ENCODE measurements at regions not wholly inside any gene's neighbourhood (a gene's known extent, or its start where the extent isn't known, plus 50 kb on each side); places are given as distances from the start of the nearest gene placed in this dataset.

DNA sequence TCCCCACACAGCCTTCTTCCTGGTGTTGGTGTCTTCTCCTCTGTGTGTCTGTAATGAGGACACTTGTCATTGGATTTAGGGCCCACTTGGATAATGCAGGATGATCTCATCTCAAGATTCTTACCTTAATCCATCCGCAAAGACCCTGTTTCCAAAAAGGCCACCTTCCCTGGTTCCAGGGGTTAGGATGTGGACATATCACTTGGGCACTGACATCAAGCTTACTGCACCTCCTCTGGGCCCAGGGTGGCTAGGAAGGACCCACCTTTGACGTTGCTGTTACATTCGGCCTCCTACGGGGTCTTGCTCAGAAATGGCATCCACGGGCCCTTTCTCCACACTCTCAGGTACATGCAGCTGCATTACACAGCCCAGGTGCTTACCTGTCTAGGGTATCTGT is 535.9 kb downstream of the BRD1 start:
- intact Hi-C loops (cut with micrococcal nuclease; ENCODE audit: unreplicated experiment) (no loop called here), in situ Hi-C loops (cut with HindIII; ENCODE audit: low pct_unique_long_range_greater_than_20kb, low sequenced_read_pairs) (no loop called here)
- no peak for TF ChIP-seq POLR2AphosphoS5 (IDR thresholded peaks at IDR 0.05; ENCODE audit: low read depth, low read length)
- no peak for TF ChIP-seq TCF7L2 (IDR thresholded peaks at IDR 0.05; ENCODE audit: low read depth, low read length)
- TF ChIP-seq, protein P1, sequence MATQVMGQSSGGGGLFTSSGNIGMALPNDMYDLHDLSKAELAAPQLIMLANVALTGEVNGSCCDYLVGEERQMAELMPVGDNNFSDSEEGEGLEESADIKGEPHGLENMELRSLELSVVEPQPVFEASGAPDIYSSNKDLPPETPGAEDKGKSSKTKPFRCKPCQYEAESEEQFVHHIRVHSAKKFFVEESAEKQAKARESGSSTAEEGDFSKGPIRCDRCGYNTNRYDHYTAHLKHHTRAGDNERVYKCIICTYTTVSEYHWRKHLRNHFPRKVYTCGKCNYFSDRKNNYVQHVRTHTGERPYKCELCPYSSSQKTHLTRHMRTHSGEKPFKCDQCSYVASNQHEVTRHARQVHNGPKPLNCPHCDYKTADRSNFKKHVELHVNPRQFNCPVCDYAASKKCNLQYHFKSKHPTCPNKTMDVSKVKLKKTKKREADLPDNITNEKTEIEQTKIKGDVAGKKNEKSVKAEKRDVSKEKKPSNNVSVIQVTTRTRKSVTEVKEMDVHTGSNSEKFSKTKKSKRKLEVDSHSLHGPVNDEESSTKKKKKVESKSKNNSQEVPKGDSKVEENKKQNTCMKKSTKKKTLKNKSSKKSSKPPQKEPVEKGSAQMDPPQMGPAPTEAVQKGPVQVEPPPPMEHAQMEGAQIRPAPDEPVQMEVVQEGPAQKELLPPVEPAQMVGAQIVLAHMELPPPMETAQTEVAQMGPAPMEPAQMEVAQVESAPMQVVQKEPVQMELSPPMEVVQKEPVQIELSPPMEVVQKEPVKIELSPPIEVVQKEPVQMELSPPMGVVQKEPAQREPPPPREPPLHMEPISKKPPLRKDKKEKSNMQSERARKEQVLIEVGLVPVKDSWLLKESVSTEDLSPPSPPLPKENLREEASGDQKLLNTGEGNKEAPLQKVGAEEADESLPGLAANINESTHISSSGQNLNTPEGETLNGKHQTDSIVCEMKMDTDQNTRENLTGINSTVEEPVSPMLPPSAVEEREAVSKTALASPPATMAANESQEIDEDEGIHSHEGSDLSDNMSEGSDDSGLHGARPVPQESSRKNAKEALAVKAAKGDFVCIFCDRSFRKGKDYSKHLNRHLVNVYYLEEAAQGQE (IDR thresholded peaks at IDR 0.05; ENCODE audit: insufficient read depth in 1 of 2, low read depth in 2 of 2, low read length in 1 of 2) = no peak
- TF ChIP-seq, protein P2, sequence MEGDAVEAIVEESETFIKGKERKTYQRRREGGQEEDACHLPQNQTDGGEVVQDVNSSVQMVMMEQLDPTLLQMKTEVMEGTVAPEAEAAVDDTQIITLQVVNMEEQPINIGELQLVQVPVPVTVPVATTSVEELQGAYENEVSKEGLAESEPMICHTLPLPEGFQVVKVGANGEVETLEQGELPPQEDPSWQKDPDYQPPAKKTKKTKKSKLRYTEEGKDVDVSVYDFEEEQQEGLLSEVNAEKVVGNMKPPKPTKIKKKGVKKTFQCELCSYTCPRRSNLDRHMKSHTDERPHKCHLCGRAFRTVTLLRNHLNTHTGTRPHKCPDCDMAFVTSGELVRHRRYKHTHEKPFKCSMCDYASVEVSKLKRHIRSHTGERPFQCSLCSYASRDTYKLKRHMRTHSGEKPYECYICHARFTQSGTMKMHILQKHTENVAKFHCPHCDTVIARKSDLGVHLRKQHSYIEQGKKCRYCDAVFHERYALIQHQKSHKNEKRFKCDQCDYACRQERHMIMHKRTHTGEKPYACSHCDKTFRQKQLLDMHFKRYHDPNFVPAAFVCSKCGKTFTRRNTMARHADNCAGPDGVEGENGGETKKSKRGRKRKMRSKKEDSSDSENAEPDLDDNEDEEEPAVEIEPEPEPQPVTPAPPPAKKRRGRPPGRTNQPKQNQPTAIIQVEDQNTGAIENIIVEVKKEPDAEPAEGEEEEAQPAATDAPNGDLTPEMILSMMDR (IDR thresholded peaks at IDR 0.05) = no peak
- no peak for TF ChIP-seq SIN3A (IDR thresholded peaks at IDR 0.05; ENCODE audit: borderline replicate concordance, insufficient read depth, low read depth, low read length)
- BruUV-seq (replicated peaks) = no TSS peak
- CTCF ChIA-PET = no interaction called here
- POLR2A ChIA-PET = no interaction called here
- H3K4me3 ChIP-seq (ENCODE audit: low read depth in 2 of 2, low read length in 2 of 2) = no peak overlapping the region
- no peaks in the 10 kb centered on the region for H3K36me3 ChIP-seq (ENCODE audit: control insufficient read depth, insufficient read depth, low read length)
- no peaks in the 10 kb centered on the region for H3K9me3 ChIP-seq (ENCODE audit: control insufficient read depth, insufficient read depth, low read depth, low read length)
- no peaks in the 10 kb centered on the region for H3K4me1 ChIP-seq (ENCODE audit: control insufficient read depth, insufficient read depth, low read length)
- ATAC-seq (no peak), DNase-seq (ENCODE audit: low read depth, low spot score) (no peak)
- H3K27ac ChIP-seq (ENCODE audit: low read length) = no peak overlapping the region
- no peaks in the 10 kb centered on the region for H3K27me3 ChIP-seq (ENCODE audit: control insufficient read depth, insufficient read depth, low read length)

DNA sequence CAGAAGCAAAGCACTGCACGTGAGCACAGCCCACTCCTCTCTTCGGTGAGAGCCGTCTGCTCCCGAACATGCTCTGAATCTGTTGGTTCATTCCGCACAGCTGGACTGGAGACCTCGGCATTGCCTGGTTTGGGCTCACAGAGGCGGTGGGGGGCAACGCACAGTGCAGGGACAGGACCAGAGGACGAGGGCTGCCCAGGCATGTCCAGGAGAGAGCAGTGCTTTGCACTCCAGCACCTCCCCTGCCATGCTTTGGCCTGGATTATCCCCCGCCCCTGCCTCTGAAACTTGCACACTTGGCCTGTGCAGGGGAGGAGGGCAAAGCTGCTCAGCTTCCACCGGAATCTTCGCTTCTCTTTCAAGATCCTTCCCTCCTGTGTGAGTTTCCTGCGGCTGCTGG is 536.5 kb downstream of the BRD1 start:
- H3K27me3 ChIP-seq (ENCODE audit: control insufficient read depth, insufficient read depth, low read length) = no peaks in the 10 kb centered on the region
- no peaks in the 10 kb centered on the region for H3K9me3 ChIP-seq (ENCODE audit: control insufficient read depth, insufficient read depth, low read depth, low read length)
- no peak for DNase-seq (ENCODE audit: low read depth, low spot score)
- no TSS peak for BruUV-seq (replicated peaks)
- H3K4me1 ChIP-seq (ENCODE audit: control insufficient read depth, insufficient read depth, low read length) = no peaks in the 10 kb centered on the region
- ChIA-PET POLR2A (no interaction called here), CTCF (no interaction called here)
- no peaks in the 10 kb centered on the region for H3K36me3 ChIP-seq (ENCODE audit: control insufficient read depth, insufficient read depth, low read length)
- intact Hi-C loops (cut with micrococcal nuclease; ENCODE audit: unreplicated experiment) (no loop called here), in situ Hi-C loops (cut with HindIII; ENCODE audit: low pct_unique_long_range_greater_than_20kb, low sequenced_read_pairs) (no loop called here)
- H3K27ac ChIP-seq (ENCODE audit: low read length) = no peak overlapping the region
- TF ChIP-seq, protein P1 (IDR thresholded peaks at IDR 0.05; ENCODE audit: insufficient read depth in 1 of 2, low read depth in 2 of 2, low read length in 1 of 2) = no peak
- TF ChIP-seq, protein P2 (IDR thresholded peaks at IDR 0.05) = no peak
- TF ChIP-seq TCF7L2 (IDR thresholded peaks at IDR 0.05; ENCODE audit: low read depth, low read length) = no peak
- no peak for TF ChIP-seq POLR2AphosphoS5 (IDR thresholded peaks at IDR 0.05; ENCODE audit: low read depth, low read length)
- ATAC-seq = no peak
- H3K4me3 ChIP-seq (ENCODE audit: low read depth in 2 of 2, low read length in 2 of 2) = no peak overlapping the region

All from Panc1 (cell line).